Fibroblast of upper back skin (primary cell): ENCODE measurements at regions not wholly inside any gene's neighbourhood (a gene's known extent, or its start where the extent isn't known, plus 50 kb on each side); places are given as distances from the start of the nearest gene placed in this dataset.
"Not testable (repeated sequence)": the region's sequence is repeated elsewhere in the genome, so short reads cannot be mapped to it uniquely, and the experiment has no call there.

Source experiments
- DNase-seq: peaks from one replicate; pipeline ENCODE4 v3.0.0-alpha.2; 2013

GRCh38 chr5:53160895-53161294 lies 51.3 kb upstream of the MOCS2 start:
- no peak for DNase-seq

GRCh38 chr5:53161876-53162275 lies 52.3 kb upstream of the MOCS2 start:
- peak; percentile 45 for DNase-seq

GRCh38 chr5:53164478-53165165 lies 55.1 kb upstream of the MOCS2 start:
- DNase-seq: no peak

GRCh38 chr5:53165431-53166182 lies 56.0 kb upstream of the MOCS2 start:
- peak; percentile 59 for DNase-seq

GRCh38 chr5:53166183-53166495 lies 56.6 kb upstream of the MOCS2 start:
- no peak for DNase-seq

GRCh38 chr5:53167836-53168235 lies 58.3 kb upstream of the MOCS2 start:
- peak; percentile 25 for DNase-seq

- no peak for DNase-seq
Observed at GRCh38 chr5:53169933-53170332, 60.4 kb upstream of the MOCS2 start.

- DNase-seq: peak; percentile 56
Observed at GRCh38 chr5:53170746-53171349, 61.3 kb upstream of the MOCS2 start.

- not testable (repeated sequence) for DNase-seq
Observed at GRCh38 chr5:53172073-53172472, 62.5 kb upstream of the MOCS2 start.

GRCh38 chr5:53172630-53173029 lies 63.1 kb upstream of the MOCS2 start:
- no peak for DNase-seq

GRCh38 chr5:53173083-53173482 lies 63.5 kb upstream of the MOCS2 start:
- no peak for DNase-seq

- DNase-seq: no peak
Observed at GRCh38 chr5:53178830-53179229, 69.3 kb upstream of the MOCS2 start.

GRCh38 chr5:53179691-53180090 lies 70.1 kb upstream of the MOCS2 start:
- DNase-seq: no peak

GRCh38 chr5:53180538-53180937 lies 71.0 kb upstream of the MOCS2 start:
- no peak for DNase-seq

GRCh38 chr5:53180991-53181390 lies 71.4 kb upstream of the MOCS2 start:
- peak; percentile 41 for DNase-seq

GRCh38 chr5:53183880-53184279 lies 74.3 kb upstream of the MOCS2 start:
- DNase-seq: no peak

- DNase-seq: no peak
Observed at GRCh38 chr5:53191548-53192165, 82.1 kb upstream of the MOCS2 start.

- DNase-seq: no peak
Observed at GRCh38 chr5:53194086-53194485, 84.5 kb upstream of the MOCS2 start.

- DNase-seq: no peak
Observed at GRCh38 chr5:53199882-53200281, 90.3 kb upstream of the MOCS2 start.

- no peak for DNase-seq
Observed at GRCh38 chr5:53200306-53200705, 90.7 kb upstream of the MOCS2 start.

GRCh38 chr5:53201746-53202145 lies 92.2 kb upstream of the MOCS2 start:
- DNase-seq: no peak

GRCh38 chr5:53206562-53206961 lies 97.0 kb upstream of the MOCS2 start:
- DNase-seq: no peak

GRCh38 chr5:53211799-53212198 lies 102.2 kb upstream of the MOCS2 start:
- DNase-seq: peak; percentile 39

- DNase-seq: no peak
Observed at GRCh38 chr5:53219174-53219573, 109.6 kb upstream of the MOCS2 start.
